CD4-positive, alpha-beta T cell treated with Interleukin-10 for 1 hour (primary cell): ENCODE measurements at regions not wholly inside any gene's neighbourhood (a gene's known extent, or its start where the extent isn't known, plus 50 kb on each side); places are given as distances from the start of the nearest gene placed in this dataset.
"Not testable (repeated sequence)": the region's sequence is repeated elsewhere in the genome, so short reads cannot be mapped to it uniquely, and the experiment has no call there.

ENCODE experiments used
- DNase-seq: peaks from one replicate; pipeline ENCODE4 v3.0.0-alpha.2; 2020

- no peak for DNase-seq
Observed at GRCh38 chr6:99219788-99220187, 129.7 kb downstream of the FAXC start.

- DNase-seq: no peak
Observed at GRCh38 chr6:99216959-99217358, 132.5 kb downstream of the FAXC start.

GRCh38 chr6:99195986-99196655, 153.4 kb downstream of the FAXC start:
- DNase-seq: no peak

DNA sequence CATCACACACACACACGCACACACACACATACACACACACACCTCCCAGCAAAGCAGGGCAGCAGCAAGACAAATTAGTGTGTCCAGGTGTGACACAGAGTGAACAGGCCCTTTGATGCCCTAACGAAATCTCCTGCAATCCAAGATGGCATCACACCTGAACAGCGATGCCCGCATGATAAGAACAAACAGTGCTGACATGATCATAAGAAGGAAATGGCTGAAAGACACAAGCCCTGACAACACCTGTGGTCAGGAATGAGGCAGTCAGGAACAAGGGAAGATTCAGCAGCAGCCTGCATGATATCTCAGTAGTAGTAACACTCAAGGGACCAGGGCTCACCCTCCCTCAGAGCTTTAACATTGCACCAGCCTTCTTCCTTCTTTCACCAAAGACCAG, 156.9 kb downstream of the FAXC start:
- no peak for DNase-seq

DNA sequence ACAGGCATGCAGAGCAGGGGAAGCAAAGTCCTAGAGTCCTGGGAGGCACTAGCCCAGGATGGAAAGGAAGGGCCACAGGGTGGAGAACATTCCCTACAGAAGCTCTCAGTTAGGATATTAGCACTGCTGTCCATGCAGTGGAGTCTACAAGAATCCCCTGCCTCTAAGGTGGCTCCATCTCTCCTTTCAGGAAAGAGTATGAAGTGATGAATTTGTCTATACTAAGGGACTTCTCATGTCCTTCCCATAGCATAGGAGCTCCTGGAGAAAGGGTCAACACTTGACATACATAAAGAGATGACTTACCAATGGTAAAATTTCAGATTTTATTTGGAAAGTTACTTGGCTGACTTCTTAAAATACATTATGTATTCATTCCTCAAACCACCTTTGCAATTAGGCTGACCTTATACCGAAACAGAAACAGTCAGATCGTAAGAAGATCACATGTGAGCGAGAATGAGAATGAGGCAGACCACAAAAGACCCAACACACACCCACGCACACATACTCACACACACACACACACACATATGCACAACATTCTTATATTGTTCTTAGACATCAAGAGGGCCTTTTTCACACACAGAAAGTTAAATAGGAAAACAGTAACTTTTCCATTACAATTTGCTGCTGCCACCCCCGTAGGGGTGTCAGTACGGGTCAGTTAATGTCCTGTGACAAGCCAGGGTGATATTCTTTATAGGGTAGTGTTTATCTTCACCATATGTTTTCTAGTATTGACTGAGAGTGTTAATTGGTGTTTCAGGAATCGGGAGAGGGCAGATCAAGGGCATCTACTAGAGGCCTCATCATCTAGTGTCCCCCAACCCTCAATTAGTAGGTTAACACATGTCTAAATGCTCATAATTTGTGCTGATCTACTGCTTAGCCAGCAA, 159.4 kb downstream of the FAXC start:
- no peak for DNase-seq

DNA sequence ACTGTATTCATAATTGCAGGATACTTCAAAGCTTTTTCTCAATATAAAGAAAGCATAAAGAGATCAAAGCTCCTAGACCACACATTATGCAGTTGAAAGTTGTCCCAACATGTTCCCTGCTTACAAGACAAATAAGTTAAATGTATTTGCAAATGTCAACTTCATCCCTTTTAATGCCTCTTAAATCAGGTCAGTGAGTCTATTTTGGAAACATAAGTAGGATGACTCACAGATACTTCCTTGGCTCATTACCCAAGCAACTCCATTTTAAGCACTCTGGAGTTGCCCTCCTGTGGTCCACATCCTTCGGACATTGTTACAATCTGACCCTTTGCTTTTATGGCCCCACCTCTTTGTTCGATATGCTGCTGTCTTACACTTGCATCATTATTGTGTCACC, 162.0 kb downstream of the FAXC start:
- DNase-seq: no peak

DNA sequence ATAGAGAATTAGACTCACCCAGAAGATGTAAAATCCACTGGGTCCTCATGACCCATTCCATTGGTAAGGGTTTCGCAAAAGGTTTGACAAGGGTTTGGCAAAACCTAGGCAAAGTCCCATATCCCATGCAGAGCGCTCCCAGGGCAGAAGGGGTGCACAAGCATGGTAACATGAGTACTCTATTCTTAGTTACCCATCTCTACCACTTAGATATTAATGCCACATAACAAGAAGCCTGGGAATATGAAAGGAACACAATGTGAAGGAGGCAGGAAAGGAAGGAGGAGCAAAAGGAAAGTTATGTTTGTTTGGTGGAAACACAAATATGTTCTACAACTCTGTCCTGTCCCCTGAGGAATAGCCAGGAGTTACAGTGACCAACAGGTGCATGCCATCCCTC, 163.1 kb downstream of the FAXC start:
- DNase-seq: no peak

DNA sequence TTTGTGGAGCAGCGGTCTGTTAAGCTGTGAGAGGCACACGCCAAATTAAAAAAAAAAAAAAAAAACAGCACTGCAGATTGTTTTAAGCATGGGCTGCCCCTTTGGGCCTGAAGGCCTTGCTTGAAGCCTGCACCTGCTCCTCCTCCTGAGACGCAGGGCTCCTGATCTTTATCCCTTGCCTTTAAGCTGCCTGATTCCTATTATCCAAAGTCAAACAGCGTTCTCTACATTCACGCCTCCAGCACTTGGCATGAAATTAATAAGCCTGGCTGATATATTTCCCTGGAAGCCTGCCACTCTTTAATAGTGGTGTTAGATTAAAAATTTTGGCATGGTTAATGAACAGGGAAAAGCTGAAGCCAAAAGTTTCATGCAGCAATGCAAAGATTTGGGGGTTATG, 163.9 kb downstream of the FAXC start:
- DNase-seq: no peak

- no peak for DNase-seq
Observed at GRCh38 chr6:99184696-99185095, 164.8 kb downstream of the FAXC start.

DNA sequence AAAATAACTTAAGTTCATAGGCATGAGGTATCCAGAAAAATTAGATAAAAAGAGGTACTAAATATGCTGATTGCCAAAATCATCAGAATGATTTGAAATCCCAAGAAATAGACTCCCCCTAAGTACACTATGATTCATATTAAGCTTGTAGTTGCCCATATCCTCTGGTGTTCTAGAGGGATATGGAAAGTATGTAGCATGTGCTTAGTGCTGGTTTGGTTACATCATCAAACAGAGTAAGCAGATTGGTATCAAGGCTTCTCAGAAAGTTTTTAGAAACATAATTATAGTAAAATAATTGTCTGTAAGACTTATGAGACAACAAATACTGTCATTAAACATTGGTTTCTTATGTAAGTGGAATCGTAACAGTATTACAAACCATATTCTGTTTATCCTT, 166.4 kb downstream of the FAXC start:
- DNase-seq: no peak

DNA sequence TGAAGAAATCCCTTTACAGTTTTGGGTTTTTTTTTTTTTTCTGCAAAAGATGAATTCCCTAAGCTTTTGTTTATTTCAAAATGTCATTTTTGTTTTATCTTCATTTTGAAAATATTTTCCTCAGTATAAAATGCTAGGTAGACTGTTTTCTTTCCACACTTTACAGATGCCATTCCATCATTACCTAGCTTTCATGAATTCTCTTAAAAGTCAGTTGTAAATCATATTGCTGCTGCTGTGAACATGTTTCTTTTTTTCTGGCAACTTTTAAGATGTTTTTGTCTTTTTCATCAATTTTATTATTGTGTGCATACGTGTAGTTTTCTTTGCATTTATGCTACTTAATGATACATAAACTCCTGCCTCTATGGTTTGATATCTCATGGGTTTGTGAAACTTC, 168.3 kb downstream of the FAXC start:
- DNase-seq: no peak

DNA sequence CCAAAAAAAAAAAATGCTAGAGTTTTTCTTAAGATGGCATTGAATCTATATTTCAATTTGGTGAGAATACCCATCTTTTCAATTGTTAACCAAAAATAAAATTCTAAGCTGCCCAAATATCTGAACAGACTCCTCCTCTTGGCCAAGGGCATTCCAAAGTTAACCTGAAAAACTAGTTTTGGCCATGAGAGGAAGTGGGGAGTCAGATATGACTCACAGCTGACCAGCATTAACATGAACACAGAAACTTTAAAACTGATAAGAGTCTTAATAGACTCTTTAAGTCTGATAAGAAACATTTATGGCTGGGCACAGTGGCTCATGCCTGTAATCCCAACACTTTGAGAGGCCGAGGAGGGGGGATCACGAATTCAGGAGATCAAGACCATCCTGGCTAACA, 171.3 kb downstream of the FAXC start:
- DNase-seq: no peak

DNA sequence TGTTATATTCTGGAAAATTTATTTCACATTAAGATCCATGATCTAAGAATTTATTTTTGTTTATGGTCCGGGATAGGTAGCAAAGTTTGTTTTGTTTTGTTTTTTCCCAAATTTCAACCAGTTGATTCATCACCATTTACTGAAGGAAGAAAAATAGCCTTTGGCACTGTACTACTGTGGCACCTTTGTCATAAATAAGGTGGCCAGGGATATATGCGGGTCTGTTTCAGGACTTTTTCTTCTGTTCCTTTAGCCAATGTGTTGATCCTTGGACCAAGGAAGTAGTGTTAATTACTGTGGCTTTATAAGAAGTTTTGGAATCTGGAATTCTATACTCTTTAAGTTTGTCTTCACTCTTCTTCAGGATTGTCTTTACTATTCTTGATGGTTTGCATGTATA, 171.7 kb downstream of the FAXC start:
- no peak for DNase-seq

DNA sequence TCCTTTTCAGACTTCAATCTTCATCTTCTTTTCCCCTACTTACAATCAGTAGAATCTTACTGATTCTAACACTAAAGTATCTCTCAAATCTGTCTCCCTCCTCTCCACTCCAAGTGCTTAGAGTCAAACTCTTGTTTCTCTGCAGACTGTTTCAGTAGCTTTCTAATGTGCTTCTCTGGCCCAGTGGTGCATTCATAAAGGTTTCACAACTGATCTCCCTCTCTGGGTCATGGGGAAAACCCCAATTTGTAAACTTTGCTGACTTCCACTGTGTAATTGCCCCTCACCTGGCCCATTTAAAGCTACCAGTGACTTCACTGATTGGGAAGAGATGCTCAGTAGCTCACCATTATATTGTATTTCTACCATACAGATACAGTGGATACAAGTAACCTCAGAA, 183.6 kb downstream of the FAXC start:
- DNase-seq: no peak

- DNase-seq: no peak
Observed at GRCh38 chr6:99152347-99152643, 197.2 kb downstream of the FAXC start.

- peak; percentile 5 for DNase-seq
Observed at GRCh38 chr6:99151634-99152346, 197.7 kb downstream of the FAXC start.

DNA sequence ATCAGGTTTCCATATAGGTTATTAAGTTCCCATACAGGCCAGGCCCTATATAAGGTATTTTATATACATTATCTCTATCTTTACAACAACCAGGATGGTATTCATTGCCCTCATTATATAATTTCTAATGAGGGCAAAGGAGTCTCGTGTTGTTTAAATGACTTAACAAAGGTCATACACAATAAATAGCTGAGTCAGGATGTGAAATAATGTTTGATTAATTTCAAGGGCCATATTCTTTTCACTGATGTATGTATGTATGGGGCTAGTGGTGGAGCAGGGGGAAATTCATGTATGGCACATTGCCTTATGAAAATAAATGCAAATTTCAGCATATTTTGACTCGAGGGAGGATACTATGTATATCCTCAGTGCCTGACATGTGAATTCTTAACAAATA, 200.7 kb downstream of the FAXC start:
- DNase-seq: no peak

- DNase-seq: no peak
Observed at GRCh38 chr6:99148111-99148510, 200.4 kb upstream of the FBXL4 start.

- DNase-seq: no peak
Observed at GRCh38 chr6:99147206-99147605, 199.5 kb upstream of the FBXL4 start.

GRCh38 chr6:99146711-99147110, 199.0 kb upstream of the FBXL4 start:
- DNase-seq: no peak

DNA sequence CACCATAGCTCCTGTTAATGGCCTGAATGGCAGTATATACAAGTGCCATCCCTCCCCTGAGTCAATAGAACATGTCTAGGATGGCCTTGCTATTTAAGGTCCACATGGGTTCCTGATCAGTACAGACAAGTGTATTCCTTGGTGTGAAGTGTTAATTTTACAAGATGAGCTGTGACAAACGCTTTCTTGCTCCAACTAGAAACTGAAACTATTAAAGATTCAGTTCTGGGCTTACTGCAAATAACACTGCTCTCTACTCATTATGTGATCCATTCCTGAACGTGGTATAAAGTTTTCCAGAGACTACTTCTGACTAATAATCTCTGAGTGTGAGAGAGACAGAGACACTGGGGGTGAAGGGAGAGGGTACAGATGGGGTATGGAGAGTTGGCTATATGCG, 198.0 kb upstream of the FBXL4 start:
- DNase-seq: no peak

- DNase-seq: no peak
Observed at GRCh38 chr6:99143108-99143861, 195.5 kb upstream of the FBXL4 start.

- not testable (repeated sequence) for DNase-seq
Observed at GRCh38 chr6:99141906-99142305, 194.2 kb upstream of the FBXL4 start.
